Coronary artery (tissue), 2 donors: ENCODE measurements at regions not wholly inside any gene's neighbourhood (a gene's known extent, or its start where the extent isn't known, plus 50 kb on each side); places are given as distances from the start of the nearest gene placed in this dataset.
A peak's percentile ranks its signal among the peaks of the same experiment; 100 is the strongest.

ENCODE experiments used
- DNase-seq: peaks from one replicate; pipeline ENCODE4 v3.0.0-alpha.2; 2017; ENCODE audit warnings: low spot score
- H3K27ac ChIP-seq, 2 donors: fragments of 200-600 bp; sonication (generic); one replicate each; pipeline ENCODE4 v1.5.1; 2016 to 2019
- H3K4me3 ChIP-seq: fragments of 200-600 bp; sonication (generic); 2 replicates; pipeline ENCODE4 v1.5.1; 2016; ENCODE audit warnings: mild to moderate bottlenecking, moderate library complexity
- CTCF ChIP-seq: fragments of 200-600 bp; sonication (generic); IDR thresholded peaks from one replicate; pipeline ENCODE4 v1.5.1; 2019; ENCODE audit warnings: antibody characterized with exemption

- DNase-seq, result no peak
- Histone ChIP-seq H3K27ac (peak overlapping the region; percentile 11 to 56), H3K4me3 (no peak overlapping the region)
- TF ChIP-seq CTCF, result no peak
Observed at GRCh38 chr6:71486461-71486860, 197.8 kb downstream of the OGFRL1 start.

- H3K27ac ChIP-seq, result peak overlapping the region in 1 of 2 donors; percentile 5
- no peak for TF ChIP-seq CTCF
- no peak overlapping the region for H3K4me3 ChIP-seq
- DNase-seq, result no peak
Observed at GRCh38 chr6:71488186-71488585, 199.6 kb downstream of the OGFRL1 start.

- TF ChIP-seq CTCF, result no peak
- Histone ChIP-seq H3K4me3 (no peak overlapping the region), H3K27ac (peak overlapping the region; percentile 5 to 53)
- DNase-seq, result no peak
Observed at GRCh38 chr6:71489736-71490135, 201.1 kb downstream of the OGFRL1 start.

GRCh38 chr6:71490876-71491275 is 202.3 kb downstream of the OGFRL1 start:
- no peak overlapping the region for H3K4me3 ChIP-seq
- DNase-seq, result no peak
- H3K27ac ChIP-seq, result no peak overlapping the region
- no peak for TF ChIP-seq CTCF

GRCh38 chr6:71491844-71492243 is 203.2 kb downstream of the OGFRL1 start:
- DNase-seq, result no peak
- H3K27ac ChIP-seq, result no peak overlapping the region
- no peak for TF ChIP-seq CTCF
- no peak overlapping the region for H3K4me3 ChIP-seq

- no peak for TF ChIP-seq CTCF
- DNase-seq, result no peak
- no peak overlapping the region for H3K27ac ChIP-seq
- H3K4me3 ChIP-seq, result no peak overlapping the region
Observed at GRCh38 chr6:71492668-71493067, 204.1 kb downstream of the OGFRL1 start.

- DNase-seq, result no peak
- no peak for TF ChIP-seq CTCF
- Histone ChIP-seq H3K4me3 (peak overlapping the region; percentile 57), H3K27ac (peak overlapping the region; percentile 69 to 74)
Observed at GRCh38 chr6:71496018-71496721, 207.6 kb downstream of the OGFRL1 start.
